ENCODE measurements at regions not wholly inside any gene's neighbourhood (a gene's known extent, or its start where the extent isn't known, plus 50 kb on each side); places are given as distances from the start of the nearest gene placed in this dataset.
"Not testable (repeated sequence)": the region's sequence is repeated elsewhere in the genome, so short reads cannot be mapped to it uniquely, and the experiment has no call there.

GRCh38 chr4:131595140-131595539 is 1554.0 kb upstream of the PCDH10 start:
- DNase-seq = no peak

GRCh38 chr4:131603705-131604104 is 1545.4 kb upstream of the PCDH10 start:
- DNase-seq = no peak

- no peak for DNase-seq
Observed at GRCh38 chr4:131609039-131609438, 1540.1 kb upstream of the PCDH10 start.

GRCh38 chr4:131610517-131610916 is 1538.6 kb upstream of the PCDH10 start:
- not testable (repeated sequence) for DNase-seq

DNA sequence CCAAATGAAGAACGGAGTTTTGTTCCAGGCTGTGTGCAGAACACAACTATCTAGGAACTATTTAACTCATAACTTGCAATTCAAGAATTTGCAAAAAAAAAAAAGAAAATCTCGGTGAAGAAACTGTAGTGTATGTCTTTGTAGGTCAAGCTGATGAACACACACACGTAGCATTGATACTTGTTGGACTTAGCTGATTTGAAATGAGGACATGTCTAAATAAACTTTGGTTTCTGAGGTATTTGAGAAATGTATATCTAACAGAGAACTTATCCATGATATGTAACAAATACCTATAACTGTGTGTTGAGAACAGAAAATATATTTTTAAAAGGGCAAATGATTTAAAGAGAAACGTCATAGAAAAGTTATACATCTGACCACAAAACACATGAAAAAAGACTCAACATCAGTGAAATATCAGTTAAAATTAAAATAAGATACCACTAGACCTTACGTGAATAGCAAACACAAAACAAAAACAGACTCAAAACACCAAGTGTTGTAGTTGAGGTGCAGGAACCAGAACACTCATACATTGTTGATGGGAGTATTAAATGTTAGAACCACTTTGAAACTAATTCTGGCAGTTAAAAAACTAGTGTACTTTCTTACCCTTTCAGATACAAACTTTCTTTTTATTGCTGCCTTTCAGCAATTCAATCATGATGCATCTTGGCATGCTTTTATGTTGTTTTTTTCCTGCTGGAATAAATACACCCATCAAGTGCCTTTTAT is 1535.8 kb upstream of the PCDH10 start:
- no peak for DNase-seq

DNA sequence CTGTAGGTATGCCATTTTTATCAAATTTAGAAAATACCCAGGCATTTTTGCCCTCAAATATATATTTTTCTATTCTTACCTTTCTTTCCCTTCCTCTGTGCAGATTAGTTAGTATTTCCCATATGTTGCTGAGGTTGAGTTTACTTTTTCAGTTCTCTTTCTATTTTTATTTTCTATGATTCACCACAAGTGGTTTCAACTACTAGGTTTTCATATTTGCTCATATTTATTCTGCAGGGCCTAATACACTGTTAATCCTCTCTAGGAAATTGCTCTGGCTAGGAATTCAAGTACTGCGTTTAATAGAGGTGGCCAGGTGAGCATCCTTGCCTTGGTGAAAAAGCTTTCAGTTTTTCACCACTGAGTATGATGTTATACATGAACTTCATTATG is 1535.3 kb upstream of the PCDH10 start:
- no peak for DNase-seq

DNA sequence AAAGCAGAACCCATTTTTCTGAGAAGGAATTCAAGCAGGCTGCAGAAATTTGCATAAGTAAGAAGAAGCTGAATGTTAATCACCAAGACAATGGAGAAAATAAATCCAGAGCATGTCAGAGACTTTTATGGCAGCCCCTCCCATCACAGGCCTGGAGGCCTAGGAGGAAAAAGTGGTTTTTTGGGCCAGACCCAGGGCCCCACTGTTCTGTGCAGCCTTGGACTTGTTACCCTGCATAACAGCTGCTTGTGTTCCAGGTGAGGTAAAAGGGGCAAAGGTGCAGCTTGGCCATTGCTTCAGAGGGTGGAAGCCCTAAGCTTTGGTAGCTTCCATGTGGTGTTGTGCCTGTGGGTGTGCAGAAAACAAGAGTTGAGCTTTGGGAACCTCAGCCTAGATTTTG is 1516.2 kb upstream of the PCDH10 start:
- DNase-seq = no peak

GRCh38 chr4:131635191-131635590 is 1513.9 kb upstream of the PCDH10 start:
- no peak for DNase-seq

DNA sequence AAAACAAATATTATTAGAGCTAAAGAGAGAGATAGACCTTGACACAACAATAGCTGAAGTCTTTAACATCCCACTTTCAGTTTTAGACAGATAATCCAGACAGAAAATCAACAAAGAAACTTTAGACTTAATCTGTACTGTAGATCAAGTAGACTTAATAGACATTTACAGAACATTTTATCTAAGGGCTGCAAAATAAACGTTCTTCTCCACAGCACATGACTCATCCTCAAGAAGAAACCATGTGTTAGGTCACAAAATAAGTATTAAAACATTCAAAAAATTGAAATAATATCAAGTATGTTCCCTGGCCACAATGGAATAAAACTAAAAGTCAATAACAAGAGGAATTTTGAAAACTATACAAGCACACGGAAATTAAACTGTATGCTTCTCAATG is 1510.3 kb upstream of the PCDH10 start:
- DNase-seq = no peak

GRCh38 chr4:131644619-131645018 is 1504.5 kb upstream of the PCDH10 start:
- no peak for DNase-seq

- no peak for DNase-seq
Observed at GRCh38 chr4:131649227-131649626, 1499.9 kb upstream of the PCDH10 start.

DNA sequence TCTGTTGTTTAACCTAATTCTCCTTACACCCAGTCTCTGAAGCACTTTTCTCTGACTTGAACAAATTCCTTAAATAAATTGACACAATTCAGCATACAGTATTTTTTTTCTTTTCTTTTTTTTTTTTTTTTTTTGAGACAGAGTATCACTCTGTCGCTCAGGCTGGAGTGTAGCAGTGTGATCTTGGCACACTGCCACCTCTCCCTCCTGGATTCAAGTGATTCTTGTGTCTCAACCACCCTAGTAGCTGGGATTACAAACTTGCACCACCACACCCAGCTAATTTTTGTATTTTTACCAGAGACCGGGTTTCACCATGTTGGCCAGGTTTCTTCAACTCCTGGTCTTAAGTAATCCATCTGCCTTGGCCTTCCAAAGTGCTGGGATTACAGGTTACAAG is 1498.1 kb upstream of the PCDH10 start:
- DNase-seq = no peak

GRCh38 chr4:131683314-131683713 is 1465.8 kb upstream of the PCDH10 start:
- DNase-seq = not testable (repeated sequence)

DNA sequence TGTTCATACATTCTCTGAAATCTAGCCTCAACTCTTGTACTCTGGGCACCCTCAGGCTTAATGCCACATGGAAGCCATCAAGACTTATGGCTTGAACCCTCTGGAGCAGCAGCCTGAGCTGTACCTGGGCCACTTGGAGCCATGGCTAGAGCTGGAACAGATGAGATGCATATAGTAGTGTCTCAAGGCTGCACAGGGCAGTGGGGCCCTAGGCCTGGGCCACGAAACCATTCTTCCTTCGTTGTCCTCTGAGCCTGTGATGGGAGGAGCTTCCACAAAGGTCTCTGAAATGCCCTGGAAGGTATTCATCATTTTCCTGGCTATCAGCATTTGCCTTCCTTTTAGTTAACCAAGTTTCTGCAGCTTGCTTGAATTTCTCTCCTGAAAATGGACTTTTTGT is 1427.2 kb upstream of the PCDH10 start:
- DNase-seq = no peak

DNA sequence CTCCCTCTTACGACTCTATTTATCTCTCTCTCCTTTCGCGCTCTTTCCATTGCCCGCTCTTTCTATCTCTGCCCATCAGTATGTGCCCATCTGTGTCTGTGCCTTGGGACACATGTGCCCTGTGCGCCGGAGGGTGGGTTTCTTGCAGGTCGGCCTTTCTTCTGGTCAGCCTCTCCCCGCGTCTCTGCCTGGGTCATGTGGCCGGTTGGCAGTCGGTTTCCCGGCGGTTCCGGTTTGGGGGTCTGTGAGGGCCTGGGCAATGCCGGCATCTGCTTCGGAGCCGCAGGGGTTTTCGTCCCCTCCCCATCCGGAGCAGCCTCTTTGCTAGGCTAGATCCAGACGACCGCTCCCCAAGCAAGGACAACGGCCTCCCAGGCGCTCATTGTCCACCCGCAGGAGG is 1426.0 kb upstream of the PCDH10 start:
- DNase-seq = not testable (repeated sequence)

DNA sequence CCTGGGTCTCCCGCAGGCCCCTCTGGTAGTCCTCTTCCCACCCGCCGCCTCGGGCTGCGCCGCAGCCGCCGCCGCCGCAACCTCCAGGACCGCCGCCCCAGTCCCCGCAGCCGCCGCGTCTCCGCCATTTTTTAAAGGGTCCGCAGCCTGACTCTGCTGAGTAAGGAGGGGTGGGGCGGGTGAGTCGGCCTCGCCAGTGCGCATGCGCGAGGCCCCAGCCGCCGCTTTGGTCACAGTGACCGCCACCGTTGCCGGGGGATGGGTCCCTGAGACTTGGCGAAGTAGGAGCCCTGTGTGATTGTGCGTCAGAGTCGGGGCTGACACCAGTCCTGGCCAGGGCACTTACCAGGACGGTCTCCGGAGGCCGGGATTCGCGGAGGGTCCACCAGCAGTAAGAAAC is 1424.2 kb upstream of the PCDH10 start:
- DNase-seq = not testable (repeated sequence)

DNA sequence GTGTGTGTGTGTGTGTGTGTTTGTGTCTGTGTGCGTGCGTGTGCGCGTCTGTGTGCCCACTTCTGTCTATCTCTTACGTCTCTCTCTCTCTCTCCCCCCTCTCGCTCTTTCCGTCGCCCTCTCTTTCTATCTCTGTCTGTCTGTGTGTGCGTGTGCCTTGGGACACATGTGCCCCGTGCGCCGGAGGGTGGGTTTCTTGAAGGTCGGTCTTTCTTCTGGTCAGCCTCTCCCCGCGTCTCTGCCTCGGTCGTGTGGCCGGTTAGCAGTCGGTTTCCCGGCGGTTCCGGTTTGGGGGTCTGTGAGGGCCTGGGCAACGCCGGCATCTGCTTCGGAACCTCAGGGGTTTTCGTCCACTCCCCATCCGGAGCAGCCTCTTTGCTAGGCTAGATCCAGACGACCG is 1423.6 kb upstream of the PCDH10 start:
- not testable (repeated sequence) for DNase-seq

DNA sequence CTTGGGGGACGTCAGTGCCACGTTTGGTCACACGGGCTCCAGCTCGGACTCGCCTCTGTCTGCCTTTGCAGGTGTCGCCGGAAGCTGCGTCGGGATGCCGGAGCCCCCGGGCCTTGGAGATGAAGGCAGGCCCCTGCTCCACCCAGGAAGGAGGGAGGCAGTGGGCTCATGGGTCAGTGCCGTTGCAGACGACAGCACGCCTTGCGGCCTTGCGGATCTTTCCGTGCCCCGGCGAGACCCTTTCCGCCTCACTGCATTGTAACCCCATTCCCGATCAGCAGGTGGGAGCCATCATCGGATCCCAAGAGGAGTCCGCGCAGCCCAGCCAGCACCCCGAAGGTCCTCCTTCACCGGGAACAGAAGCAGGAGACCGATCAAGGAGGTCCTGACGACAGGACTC is 1422.2 kb upstream of the PCDH10 start:
- not testable (repeated sequence) for DNase-seq

- DNase-seq = not testable (repeated sequence)
Observed at GRCh38 chr4:131727418-131727817, 1421.7 kb upstream of the PCDH10 start.

GRCh38 chr4:131729205-131729604 is 1419.9 kb upstream of the PCDH10 start:
- not testable (repeated sequence) for DNase-seq

DNA sequence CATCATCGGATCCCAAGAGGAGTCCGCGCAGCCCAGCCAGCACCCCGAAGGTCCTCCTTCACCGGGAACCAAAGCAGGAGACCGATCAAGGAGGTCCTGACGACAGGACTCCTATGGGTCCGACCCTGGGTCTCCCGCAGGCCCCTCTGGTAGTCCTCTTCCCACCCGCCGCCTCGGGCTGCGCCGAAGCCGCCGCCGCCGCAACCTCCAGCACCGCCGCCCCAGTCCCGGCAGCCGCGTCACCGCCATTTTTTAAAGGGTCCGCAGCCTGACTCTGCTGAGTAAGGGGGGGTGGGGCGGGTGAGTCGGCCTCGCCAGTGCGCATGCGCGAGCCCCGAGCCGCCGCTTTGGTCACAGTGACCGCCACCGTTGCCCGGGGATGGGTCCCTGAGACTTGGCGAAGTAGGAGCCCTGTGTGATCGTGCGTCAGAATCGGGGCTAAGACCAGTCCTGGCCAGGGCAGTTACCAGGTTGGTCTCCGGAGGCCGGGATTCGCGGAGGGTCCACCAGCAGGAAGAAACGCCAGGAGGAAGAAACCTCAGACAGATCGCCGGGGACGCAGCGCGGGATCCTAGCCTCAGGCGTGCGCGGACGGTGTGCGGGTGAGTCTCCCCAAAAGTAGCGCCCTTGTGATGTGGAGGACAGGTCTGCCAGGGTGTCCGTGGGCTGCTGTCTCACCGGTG is 1419.2 kb upstream of the PCDH10 start:
- not testable (repeated sequence) for DNase-seq

DNA sequence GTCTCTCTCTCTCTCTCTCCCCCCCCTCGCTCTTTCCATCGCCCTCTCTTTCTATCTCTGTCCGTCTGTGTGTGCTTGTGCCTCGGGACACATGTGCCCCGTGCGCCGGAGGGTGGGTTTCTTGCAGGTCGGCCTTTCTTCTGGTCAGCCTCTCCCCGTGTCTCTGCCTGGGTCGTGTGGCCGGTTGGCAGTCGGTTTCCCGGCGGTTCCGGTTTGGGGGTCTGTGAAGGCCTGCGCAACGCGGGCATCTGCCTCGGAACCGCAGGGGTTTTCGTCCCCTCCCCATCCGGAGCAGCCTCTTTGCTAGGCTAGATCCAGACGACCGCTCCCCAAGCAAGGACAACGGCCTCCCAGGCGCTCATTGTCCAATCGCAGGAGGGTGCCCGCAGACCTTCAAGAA is 1418.5 kb upstream of the PCDH10 start:
- not testable (repeated sequence) for DNase-seq

- DNase-seq = not testable (repeated sequence)
Observed at GRCh38 chr4:131732034-131732630, 1417.0 kb upstream of the PCDH10 start.

DNA sequence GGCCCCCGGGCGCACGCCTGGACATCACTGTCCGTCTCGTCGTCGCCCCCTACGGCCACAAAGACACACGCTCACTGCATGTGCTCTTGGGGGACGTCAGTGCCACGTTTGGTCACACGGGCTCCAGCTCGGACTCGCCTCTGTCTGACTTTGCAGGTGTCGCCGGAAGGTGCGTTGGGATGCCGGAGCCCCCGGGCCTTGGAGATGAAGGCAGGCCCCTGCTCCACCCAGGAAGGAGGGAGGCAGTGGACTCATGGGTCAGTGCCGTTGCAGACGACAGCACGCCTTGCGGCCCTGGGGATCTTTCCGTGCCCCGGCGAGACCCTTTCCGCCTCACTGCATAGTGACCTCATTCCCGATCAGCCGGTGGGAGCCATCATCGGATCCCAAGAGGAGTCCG is 1414.8 kb upstream of the PCDH10 start:
- DNase-seq = not testable (repeated sequence)

All from NCI-H2227 treated with DMSO at 0.1 percent for 48 hours (cell line).